HCEC 1CT (cell line): ENCODE measurements at regions not wholly inside any gene's neighbourhood (a gene's known extent, or its start where the extent isn't known, plus 50 kb on each side); places are given as distances from the start of the nearest gene placed in this dataset.
A peak's percentile ranks its signal among the peaks of the same experiment; 100 is the strongest.

Source experiments
- DNase-seq: peaks from one replicate; pipeline ENCODE4 v3.0.0-alpha.2; 2017

- DNase-seq = peak; percentile 94
Observed at GRCh38 chr5:57692582-57693487, 210.2 kb upstream of the ACTBL2 start.

DNA sequence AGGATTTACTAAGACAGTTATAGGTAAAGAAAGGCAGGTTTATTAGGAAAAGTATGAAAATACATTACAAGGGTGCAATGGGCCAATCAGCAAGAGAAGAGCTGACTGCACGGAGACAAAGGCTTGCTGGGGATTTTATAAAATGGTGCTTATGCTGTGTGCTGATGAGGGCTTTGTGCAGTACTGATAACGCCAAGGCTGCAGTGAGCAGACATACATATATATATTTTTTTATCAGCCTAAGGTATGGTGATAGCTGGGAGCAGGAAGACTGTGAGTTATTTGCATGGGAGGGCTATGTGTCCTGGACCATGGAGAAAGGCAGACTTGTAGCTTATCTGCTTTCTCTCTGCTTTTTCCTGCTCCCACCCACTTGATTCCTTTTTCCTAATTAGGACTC, 208.1 kb upstream of the ACTBL2 start:
- DNase-seq = no peak

DNA sequence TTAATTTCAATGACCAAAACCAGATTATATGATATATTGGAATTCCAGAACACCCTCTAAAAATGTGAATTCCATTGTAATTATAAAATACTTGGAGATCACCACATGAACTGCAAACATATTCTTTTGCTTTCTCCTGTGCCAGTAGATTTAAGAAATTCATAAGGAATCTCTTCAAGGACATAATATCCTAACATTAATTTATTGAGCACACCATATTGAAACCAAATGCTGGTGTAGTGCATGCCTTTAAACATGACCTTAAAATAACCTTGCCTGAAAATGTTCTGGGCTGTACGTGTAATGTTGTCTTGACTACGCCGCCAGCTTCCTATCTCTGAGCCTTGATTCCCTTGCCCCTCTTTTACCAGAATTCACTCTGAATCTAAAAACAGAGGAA, 205.0 kb upstream of the ACTBL2 start:
- DNase-seq = no peak

DNA sequence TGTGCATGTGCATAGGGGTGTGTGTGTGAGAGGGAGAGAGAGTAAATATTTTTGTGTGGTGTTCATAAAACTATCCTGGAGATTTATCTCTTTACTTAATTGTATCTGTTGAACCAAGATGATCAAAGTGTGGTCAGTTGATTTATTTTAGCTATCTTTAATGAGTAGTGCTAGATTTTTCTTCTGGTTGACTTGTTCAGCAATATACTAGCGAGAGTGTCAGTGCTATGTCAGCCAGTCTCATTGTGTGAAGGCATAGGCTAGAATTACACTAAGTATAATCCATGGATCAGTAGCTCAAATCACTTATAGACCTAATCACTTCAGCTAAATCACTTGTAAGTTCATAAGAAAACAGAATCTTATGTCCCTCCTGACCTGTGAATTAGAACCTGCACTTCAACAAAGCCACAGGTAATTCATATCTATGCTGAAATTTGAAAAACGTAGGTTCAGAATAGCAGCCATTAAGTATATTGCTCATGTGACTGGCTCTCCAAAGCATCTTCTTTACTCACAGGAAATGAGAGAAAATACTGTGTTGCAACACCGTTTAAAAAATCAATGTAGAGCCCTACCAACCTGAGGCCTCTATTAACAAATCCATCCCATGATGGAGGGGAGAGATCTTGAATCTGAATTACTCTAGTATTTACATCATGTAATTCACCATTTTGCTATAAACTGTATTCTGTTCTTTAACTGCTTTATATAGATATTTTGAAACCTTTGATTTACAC, 203.1 kb upstream of the ACTBL2 start:
- no peak for DNase-seq

DNA sequence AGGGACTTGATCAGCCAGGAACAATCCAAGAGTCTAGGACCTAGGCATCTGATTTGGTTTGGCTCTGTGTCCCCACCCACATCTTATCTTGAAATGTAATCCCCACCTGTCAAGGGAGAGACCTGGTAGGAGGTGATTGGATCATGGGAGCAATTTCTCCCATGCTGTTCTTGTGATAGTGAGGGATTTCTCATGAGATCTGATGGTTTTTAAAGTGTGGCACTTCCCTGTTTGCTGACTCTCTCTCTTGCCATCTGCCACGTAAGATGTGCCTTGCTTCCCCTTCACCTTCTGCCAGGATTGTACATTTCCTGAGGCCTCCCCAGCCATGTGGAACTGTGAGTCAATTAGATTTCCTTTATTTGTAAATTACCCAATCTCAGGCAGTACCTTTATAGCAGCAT, 201.7 kb upstream of the ACTBL2 start:
- no peak for DNase-seq

DNA sequence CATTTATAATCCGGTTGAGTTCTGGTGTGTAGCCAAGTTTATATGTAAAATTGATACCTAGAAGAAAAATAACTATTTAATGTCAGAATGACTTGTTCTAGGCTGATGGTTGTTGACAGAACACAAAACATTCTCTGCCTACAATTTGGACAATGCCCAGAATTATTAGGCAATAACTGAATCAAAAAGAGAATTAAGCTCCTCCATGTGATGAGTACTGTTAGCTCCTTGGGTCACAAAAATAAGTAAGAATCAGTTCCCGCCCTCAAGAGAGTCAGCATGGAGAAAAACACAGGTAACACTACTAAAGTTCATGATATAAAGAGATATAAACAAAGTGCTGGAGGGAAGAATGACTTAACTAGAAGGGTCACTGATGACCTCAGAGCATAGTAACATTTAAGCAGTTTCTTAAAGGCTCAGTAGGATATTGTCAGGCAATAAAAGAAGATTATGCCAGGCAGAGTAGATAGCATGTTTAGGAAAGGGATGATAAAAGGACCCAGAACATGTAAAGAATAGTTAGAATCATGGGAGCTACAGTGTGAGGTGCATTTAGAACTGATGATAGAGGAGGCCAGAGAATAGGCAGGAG, 200.5 kb upstream of the ACTBL2 start:
- no peak for DNase-seq

DNA sequence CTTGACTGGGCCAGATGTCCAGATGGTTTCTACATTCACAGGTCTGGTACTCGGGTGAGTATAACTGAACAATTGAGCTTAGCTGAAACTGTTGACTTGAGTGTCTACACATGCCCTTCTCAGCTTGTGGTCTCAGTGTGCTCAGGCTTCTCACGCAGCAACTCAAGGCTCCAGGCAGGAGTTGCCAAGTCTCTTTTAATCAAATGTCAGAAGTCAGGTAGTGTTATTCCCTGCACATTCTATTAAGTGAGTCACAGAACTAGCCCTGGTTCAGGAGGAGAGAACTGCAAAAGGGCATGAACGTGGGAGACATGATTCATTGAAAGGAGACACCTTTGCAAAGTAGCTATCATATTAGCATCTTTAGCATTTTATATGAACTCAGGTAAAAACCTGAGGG, 199.3 kb upstream of the ACTBL2 start:
- DNase-seq = no peak

GRCh38 chr5:57680686-57681085, 198.1 kb upstream of the ACTBL2 start:
- no peak for DNase-seq

- no peak for DNase-seq
Observed at GRCh38 chr5:57677235-57677634, 194.6 kb upstream of the ACTBL2 start.

GRCh38 chr5:57676222-57677098, 193.8 kb upstream of the ACTBL2 start:
- DNase-seq = no peak

DNA sequence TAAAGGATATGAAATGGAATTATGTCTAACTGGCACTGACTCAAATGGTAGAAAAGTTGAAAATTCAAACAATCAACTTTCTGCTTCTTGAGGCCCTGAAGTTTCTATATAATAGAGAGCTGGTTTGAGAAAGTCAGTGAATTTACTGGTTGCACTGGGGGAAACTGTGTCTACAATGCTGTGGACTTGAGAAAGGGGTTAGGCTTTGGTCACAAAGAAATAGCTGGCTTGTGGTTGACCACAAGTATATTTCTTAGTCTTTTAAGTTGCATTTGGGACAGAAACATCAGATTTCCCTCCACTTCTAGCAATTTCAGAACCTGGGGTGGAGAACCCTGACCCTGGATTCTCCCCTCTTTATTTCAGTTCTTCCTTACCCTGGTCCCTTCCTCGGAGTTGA, 192.6 kb upstream of the ACTBL2 start:
- no peak for DNase-seq

DNA sequence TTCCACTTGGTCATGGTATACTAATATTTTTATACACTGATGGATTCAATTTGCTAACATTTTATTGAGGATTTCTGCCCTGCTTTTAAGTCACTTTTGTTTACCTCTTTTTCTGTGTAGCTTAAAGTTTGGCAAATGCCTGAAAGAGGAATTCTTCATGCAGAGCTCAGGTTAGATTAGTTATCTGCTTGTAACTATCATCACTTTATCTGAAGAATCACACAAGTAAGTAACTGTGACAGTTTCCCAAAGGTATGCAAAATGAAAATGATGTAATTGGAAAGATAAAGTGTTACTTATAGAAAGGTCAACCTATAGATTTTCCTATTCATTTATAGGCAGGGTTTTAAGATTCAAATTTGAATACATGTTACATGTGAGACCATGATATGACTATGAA, 188.8 kb upstream of the ACTBL2 start:
- no peak for DNase-seq

GRCh38 chr5:57666582-57666981, 184.0 kb upstream of the ACTBL2 start:
- DNase-seq = no peak

DNA sequence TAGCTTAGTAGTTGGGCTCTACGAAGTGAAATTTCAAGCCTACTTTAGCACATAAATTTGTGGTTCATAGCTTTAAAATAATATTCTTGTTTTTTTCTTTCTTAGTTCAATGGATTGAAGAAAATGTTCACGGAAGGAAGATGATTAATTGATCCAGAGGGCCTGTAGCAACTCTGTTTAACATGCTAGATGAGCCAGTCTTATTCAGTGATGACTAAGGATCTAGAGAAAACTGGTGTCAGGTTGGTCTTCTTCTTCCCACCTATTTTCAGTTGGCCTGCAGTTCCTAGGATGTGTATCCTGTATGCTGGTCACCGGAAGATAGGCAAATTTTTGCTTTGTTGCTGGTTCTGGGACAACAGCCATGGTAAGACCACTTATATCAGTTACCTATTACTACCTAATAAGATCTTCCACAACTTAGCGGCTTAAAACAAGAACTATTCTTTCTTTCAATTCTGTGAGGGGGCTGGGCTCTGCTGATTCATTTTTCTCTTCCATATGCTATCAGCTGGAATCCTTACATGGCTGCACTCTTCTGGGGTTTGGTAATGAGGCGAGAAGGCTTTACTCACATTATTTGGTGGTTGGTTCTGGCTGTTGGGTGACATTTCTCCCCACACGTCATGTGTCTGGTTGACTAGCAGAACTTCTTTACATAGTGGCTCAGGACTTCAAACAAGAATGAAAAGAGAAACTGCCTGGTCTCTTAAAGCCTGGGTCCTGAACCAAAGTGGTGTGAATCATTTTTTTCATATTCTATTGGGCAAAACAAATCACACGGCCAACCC, 182.7 kb upstream of the ACTBL2 start:
- no peak for DNase-seq

- no peak for DNase-seq
Observed at GRCh38 chr5:57664700-57665099, 182.1 kb upstream of the ACTBL2 start.

GRCh38 chr5:57663466-57663865, 180.9 kb upstream of the ACTBL2 start:
- no peak for DNase-seq

GRCh38 chr5:57662991-57663390, 180.4 kb upstream of the ACTBL2 start:
- DNase-seq = no peak

DNA sequence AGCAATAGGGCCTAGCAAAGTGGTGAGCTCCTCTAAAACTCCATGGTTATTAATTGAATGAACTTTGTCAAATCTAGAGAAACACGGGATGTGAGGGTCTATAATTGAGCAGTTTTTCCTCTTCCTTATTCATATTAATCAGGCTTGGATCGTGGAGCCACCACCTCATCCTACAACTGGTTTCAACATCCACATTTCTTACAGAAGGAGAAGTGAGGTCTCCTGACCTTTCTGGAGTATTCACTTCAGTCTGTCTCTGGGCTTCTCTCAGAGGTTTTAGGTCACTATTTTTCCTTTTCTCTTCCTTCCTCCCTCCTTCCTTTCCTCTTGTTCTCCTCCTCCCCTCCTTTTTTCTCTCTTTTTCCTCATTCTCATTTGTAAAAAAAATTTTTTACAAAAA, 177.3 kb upstream of the ACTBL2 start:
- no peak for DNase-seq

GRCh38 chr5:57658018-57658417, 175.4 kb upstream of the ACTBL2 start:
- no peak for DNase-seq

DNA sequence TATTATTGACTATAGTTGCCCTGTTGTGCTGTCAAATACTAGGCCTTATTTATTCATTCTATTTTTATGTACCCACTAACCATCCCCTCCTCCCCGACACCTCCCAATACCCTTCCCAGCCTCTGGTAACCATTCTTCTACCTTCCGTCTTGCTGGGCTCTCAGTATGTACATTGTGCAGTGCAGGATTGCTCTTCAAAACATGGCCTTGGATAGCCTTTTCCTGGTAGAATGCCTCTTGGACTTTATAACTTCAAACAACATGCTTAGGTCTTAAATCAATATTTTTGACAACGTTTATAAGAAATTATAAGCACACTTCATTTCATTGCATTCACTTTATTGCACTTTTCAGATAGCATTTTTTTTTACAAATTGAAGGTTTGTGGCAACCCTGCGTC, 172.6 kb upstream of the ACTBL2 start:
- DNase-seq = no peak

DNA sequence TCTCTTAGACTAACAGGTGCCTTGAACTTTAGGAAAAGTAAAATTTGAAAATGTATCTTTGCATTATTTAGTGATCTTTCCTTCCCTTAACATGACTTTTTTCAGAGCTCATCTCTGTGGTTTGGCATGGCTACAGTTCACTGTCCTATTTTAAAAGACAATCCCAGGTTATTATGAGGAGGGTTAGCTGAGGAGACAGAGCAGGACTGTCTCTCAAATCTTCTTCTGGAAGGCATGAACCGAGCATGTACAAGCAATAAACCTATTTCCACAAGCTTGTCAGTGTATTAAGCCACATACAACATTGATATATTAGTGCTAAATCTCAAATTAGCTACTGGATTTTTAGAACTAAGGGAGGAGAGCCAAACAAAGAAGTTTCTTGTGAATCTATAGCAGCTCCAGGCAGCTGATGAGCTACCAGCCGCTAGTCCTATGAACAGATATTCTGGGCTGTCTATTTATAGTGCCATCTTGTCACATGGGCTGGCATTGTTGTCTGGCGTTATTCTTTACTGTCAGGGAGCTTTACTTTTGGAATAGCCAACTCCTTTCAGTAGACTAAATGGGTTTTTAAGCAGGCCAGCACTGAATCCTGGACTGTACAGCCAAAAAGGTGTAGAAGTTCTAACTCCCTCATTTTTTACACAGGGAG, 171.2 kb upstream of the ACTBL2 start:
- DNase-seq = no peak

DNA sequence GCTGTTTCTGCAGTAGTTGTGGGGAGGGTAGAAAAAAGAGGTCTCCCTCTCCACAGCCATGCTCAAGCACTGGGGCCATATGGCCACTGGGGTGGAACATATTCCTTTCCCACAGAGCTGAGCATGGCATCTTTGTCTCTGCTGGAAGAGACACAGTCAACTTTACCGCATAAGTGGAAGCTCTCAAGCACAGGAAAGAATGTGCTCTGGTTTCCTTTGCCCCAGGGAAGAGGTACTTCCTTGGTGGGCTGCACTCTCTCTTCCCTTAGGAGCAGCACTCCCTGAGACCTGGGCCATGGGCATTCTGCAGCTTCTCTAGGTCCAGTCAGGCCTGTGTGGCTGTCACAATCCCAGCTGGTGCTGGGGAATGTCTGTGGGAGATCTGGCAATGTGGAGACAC, 168.5 kb upstream of the ACTBL2 start:
- DNase-seq = no peak
